Embryonic facial prominence (tissue), 1 donor: ENCODE measurements at regions not wholly inside any gene's neighbourhood (a gene's known extent, or its start where the extent isn't known, plus 50 kb on each side); places are given as distances from the start of the nearest gene placed in this dataset.
"Not testable (repeated sequence)": the region's sequence is repeated elsewhere in the genome, so short reads cannot be mapped to it uniquely, and the experiment has no call there.

ENCODE experiments used
- DNase-seq: peaks from one replicate; pipeline ENCODE4 v3.0.0-alpha.2; 2016; ENCODE audit errors: extremely low spot score

GRCh38 chr13:70518081-70518480, 409.8 kb upstream of the KLHL1 start:
- DNase-seq, result no peak

DNA sequence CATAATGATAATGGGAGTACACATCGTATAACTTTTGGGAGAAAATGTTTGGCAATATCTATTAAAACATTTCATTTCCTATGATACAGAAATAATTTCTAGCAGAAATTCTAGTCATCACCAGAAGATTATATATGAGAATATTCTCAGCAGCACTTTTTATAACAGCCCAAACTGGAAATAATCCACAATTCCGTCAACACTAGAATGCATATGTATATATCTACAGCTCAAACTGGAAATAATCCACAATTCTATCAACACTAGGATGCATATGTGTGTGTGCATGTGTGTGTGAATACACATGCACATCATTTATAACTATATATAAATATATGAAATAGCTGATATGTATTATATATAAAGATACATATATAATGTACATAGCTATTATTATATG, 408.0 kb upstream of the KLHL1 start:
- no peak for DNase-seq

GRCh38 chr13:70511861-70512417, 403.7 kb upstream of the KLHL1 start:
- DNase-seq, result not testable (repeated sequence)

GRCh38 chr13:70505809-70506208, 397.6 kb upstream of the KLHL1 start:
- no peak for DNase-seq

GRCh38 chr13:70502944-70503343, 394.7 kb upstream of the KLHL1 start:
- DNase-seq, result no peak

DNA sequence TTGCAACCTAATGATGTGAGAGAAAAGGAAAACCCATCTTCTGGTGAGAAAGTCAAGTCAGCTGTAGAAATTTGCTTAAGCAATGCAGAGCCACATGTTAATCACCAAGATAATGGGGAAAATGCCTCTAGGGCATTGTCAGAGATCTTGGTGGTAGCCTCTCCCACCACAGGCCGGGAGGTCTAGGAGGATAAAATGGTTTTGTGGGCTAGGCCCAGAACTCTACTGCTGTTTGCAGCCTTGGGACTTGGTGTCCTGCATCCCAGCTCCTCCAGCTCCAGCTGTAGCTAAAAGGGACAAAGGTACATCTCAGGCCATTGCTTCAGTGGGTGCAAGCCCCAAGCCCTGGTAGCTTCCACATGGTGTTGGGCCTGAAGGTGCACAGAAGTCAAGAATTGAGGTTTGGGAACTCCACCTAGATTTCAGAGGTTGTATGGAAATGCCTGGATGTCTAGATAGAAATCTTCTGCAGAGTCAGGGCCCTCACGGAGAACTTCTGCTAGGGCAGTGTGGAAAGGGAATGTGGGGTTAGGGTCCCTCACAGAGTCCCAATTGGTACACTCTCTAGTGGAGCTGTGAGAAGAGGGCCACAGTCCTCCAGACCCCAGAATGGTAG, 382.2 kb upstream of the KLHL1 start:
- no peak for DNase-seq

GRCh38 chr13:70484931-70485330, 376.7 kb upstream of the KLHL1 start:
- DNase-seq, result no peak

DNA sequence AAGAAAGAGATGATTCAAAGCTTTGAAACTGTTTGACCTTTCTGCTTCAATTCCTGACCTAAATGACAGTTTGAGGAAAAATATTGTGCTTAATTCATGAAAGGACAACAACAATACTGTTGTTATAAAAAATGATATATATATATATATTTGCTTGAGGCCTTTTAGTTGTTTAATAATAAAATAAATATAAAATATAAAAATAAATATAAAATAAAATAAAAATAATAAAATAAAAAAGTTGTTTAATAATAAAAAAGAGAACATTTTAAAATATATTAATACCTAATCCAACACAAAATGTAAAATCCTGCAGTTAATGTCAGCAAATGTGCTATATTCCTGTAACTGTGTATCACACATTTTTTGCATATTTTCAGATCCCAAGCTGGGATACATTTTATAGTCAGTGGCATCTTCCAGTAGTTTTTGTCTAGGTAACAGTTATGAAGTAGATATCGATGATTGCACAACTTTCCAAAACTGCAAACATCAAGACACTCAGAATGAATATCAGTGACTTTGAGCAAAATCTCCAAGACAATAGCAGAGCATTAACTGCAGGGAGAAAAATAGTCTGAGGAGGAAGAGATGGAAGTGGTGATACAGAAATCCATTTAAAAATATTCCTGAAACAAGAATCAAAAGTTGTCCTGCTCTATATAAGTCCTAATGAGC, 375.5 kb upstream of the KLHL1 start:
- DNase-seq, result no peak

- no peak for DNase-seq
Measured at GRCh38 chr13:70473907-70474306, 365.7 kb upstream of the KLHL1 start.

DNA sequence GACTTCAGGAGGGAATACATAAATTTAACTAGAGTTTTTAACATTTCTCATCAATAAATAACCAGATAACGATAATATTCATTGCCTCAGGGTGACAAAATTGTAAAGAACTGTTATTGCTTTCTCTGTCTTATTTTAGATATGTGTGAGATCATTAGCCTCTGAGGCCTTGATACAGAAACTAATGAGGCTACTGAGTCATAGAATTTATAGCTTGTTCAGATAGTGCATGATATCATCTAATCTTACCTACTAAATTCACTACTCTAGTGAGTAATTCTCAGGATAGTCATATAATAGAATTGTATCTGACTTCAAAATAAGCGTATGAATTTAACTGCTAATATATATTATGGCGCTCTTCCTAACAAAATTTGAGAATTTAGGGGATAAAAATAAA, 360.8 kb upstream of the KLHL1 start:
- DNase-seq, result no peak

DNA sequence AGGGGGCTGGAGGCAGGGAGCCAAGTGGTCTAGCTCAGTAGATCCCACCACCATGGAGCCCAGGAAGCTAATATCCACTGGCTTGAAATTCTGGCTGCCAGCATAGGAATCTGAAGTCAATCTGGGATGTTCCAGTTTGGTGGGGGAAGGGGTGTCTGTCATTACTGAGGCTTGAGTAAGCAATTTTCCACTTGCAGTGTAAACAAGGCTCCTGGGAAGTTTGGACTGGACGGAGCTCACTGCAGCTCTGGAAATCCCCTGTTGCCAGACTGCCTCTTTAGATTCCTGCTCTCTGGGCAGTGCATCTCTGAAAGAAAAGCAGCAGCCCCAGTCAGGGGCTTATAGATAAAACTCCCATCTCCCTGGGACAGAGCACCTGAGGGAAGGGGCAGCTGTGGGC, 349.2 kb upstream of the KLHL1 start:
- DNase-seq, result no peak

- DNase-seq, result no peak
Measured at GRCh38 chr13:70448820-70449219, 340.6 kb upstream of the KLHL1 start.

GRCh38 chr13:70432276-70432805, 324.1 kb upstream of the KLHL1 start:
- DNase-seq, result no peak

GRCh38 chr13:70430256-70430655, 322.0 kb upstream of the KLHL1 start:
- no peak for DNase-seq

- DNase-seq, result no peak
Measured at GRCh38 chr13:70424928-70425327, 316.7 kb upstream of the KLHL1 start.

GRCh38 chr13:70424428-70424827, 316.2 kb upstream of the KLHL1 start:
- DNase-seq, result no peak

DNA sequence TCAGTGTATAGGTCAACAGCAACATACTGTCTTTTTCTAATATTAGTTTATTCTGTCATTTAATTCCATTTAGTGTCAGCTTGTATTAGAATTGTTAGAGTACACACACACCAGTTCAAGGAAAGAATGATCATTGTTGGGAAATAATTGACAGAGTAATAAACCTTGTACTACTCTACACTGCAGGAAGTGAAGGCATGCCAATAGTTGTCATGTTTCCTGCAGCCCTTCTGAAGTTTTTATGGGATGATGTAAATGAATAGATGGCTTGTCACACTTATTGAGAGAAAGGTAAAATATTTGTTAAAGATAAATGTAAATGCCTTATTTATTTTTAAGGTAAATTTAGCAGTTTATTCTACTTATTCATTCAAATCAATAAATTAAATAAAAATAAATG, 306.9 kb upstream of the KLHL1 start:
- no peak for DNase-seq

GRCh38 chr13:70408865-70409264, 300.6 kb upstream of the KLHL1 start:
- DNase-seq, result no peak

GRCh38 chr13:70407486-70407885, 299.2 kb upstream of the KLHL1 start:
- no peak for DNase-seq

DNA sequence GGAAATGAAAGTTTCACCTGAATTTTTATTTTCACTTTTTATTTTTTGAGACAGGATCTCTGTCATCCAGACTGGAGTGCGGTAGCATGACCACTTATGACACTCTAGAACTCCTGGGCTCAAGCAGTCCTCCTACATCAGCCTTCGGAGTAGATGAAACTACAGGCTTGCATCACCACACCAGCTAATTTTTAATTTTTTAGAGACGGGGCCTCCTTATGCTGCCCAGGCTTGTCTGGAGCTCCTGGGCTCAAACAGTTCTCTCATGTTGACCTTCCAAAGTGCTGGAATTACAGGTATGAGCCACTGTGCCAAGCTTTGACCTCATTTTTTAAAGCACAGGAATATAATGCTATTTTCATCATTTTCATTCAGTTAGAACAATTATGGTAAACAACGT, 297.0 kb upstream of the KLHL1 start:
- no peak for DNase-seq

DNA sequence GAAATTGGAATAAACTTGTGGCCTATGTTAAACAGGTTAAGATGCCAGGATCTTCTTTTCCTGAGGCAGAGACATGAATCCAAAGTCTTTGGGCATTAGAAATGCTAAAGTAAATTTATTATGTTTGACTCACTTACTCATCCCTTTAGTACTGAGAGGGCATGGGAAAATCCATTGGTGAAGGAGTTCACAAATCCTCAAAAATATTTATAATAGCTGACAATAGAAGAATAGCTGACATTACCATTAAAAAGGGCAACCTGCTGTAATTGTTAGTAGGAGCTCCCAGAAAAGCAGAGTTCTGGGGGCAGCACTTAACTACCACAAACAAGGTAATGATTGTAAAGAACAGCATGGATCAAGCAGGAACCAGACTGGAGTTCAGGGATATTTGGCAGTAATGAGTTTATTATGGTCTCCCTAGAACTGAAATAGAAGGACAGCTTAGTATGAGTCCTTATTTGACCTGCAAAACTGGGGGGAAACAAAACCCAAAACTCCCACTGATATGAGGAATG, 285.8 kb upstream of the KLHL1 start:
- no peak for DNase-seq

GRCh38 chr13:70391678-70392077, 283.4 kb upstream of the KLHL1 start:
- no peak for DNase-seq

- DNase-seq, result no peak
Measured at GRCh38 chr13:70390968-70391367, 282.7 kb upstream of the KLHL1 start.
